Smooth muscle cell (in vitro differentiated cells): ENCODE measurements at regions not wholly inside any gene's neighbourhood (a gene's known extent, or its start where the extent isn't known, plus 50 kb on each side); places are given as distances from the start of the nearest gene placed in this dataset.

Source experiments
- DNase-seq: peaks from one replicate; lab custom pipeline; 2025; ENCODE audit not compliant: unreplicated experiment; lab: John Stamatoyannopoulos, UW
- H2AFZ ChIP-seq: fragments of 200-600 bp; sonication (generic); 2 replicates; pipeline ENCODE4 v1.6.0; 2016; ENCODE audit warnings: antibody characterized with exemption, low read depth, mild to moderate bottlenecking
- H3F3A ChIP-seq: fragments of 200-600 bp; sonication (generic); 2 replicates; pipeline ENCODE4 v1.6.0; 2017; ENCODE audit warnings: antibody characterized with exemption, low read depth
- H3K27ac ChIP-seq: fragments of 200-600 bp; sonication (generic); 2 replicates; pipeline ENCODE4 v1.5.1; 2016; ENCODE audit warnings: low read depth, mild to moderate bottlenecking
- H3K27me3 ChIP-seq: fragments of 200-600 bp; sonication (generic); 2 replicates; pipeline ENCODE4 v1.6.1; 2016; ENCODE audit warnings: low read depth, mild to moderate bottlenecking
- H3K36me3 ChIP-seq: fragments of 200-600 bp; sonication (generic); 2 replicates; pipeline ENCODE4 v1.5.1; 2016; ENCODE audit warnings: low read depth
- H3K4me1 ChIP-seq: fragments of 200-600 bp; sonication (generic); 2 replicates; pipeline ENCODE4 v1.5.1; 2016; ENCODE audit warnings: low read depth
- H3K4me2 ChIP-seq: fragments of 200-600 bp; sonication (generic); 2 replicates; pipeline ENCODE4 v1.6.0; 2016; ENCODE audit warnings: mild to moderate bottlenecking
- H3K4me3 ChIP-seq: fragments of 200-600 bp; sonication (generic); 2 replicates; pipeline ENCODE4 v1.5.1; 2016; ENCODE audit warnings: mild to moderate bottlenecking
- H3K79me2 ChIP-seq: fragments of 200-600 bp; sonication (generic); 2 replicates; pipeline ENCODE4 v1.6.0; 2016; ENCODE audit warnings: low read depth, mild to moderate bottlenecking
- H3K9ac ChIP-seq: fragments of 200-600 bp; sonication (generic); 2 replicates; pipeline ENCODE4 v1.6.0; 2016; ENCODE audit warnings: low read depth
- H3K9me3 ChIP-seq: fragments of 200-600 bp; sonication (generic); replicated peaks from 2 replicates; pipeline ENCODE4 v1.5.1; 2016; ENCODE audit warnings: low read depth
- H4K20me1 ChIP-seq: fragments of 200-600 bp; sonication (generic); 2 replicates; pipeline ENCODE4 v1.6.0; 2016; ENCODE audit warnings: low read depth
- WGBS: methylation state at CpG from one replicate; pipeline ENCODE4 v1.1.7; 2016; ENCODE audit warnings: low lambda C conversion rate; 5-methylcytosine and 5-hydroxymethylcytosine counted together
- TF ChIP-seq, protein P1 (sequence below): fragments of 200-600 bp; sonication (generic); IDR thresholded peaks from 2 replicates; pipeline ENCODE4 v1.5.1; 2017; ENCODE audit warnings: borderline replicate concordance, mild to moderate bottlenecking, antibody characterized with exemption; ENCODE audit not compliant: insufficient read depth, poor library complexity, severe bottlenecking

- 87% methylated on average over 16 of the region's 17 CpGs for WGBS
- Histone ChIP-seq H3K4me1 (peaks cover 41% of the 10 kb centered on the region), H3K36me3 (no peaks in the 10 kb centered on the region), H3K4me3 (no peak overlapping the region), H3K27me3 (no peaks in the 10 kb centered on the region), H3F3A (no peaks in the 10 kb centered on the region), H4K20me1 (no peaks in the 10 kb centered on the region), H3K79me2 (no peaks in the 10 kb centered on the region), H2AFZ (no peak overlapping the region), H3K9ac (no peak overlapping the region), H3K4me2 (no peak overlapping the region), H3K9me3 (no peaks in the 10 kb centered on the region), H3K27ac (no peak overlapping the region)
- DNase-seq = no peak
- TF ChIP-seq, protein P1, sequence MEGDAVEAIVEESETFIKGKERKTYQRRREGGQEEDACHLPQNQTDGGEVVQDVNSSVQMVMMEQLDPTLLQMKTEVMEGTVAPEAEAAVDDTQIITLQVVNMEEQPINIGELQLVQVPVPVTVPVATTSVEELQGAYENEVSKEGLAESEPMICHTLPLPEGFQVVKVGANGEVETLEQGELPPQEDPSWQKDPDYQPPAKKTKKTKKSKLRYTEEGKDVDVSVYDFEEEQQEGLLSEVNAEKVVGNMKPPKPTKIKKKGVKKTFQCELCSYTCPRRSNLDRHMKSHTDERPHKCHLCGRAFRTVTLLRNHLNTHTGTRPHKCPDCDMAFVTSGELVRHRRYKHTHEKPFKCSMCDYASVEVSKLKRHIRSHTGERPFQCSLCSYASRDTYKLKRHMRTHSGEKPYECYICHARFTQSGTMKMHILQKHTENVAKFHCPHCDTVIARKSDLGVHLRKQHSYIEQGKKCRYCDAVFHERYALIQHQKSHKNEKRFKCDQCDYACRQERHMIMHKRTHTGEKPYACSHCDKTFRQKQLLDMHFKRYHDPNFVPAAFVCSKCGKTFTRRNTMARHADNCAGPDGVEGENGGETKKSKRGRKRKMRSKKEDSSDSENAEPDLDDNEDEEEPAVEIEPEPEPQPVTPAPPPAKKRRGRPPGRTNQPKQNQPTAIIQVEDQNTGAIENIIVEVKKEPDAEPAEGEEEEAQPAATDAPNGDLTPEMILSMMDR = no peak
These were observed 61.1 kb downstream of the KCNF1 start for GRCh38 chr2:10972683-10973433.

DNA sequence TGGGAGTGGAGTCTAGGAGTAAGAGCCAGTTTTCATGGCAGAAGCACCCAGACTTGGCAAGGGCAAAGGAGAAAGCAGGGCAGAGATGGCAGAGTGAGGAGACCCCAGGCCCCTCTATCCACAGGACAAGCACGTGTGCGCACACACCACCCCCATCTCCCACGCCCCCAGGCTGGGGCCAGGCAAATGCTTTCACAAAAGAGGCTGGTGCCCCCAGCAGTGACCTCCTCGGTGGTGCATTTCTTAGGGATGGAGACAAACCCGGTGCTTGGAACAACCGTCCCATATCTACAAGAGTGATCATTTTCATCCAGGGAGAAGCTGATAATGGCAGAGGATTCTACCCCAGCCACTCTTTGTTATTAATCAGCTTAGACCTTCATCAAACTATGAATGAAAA is 62.0 kb downstream of the KCNF1 start:
- TF ChIP-seq, protein P1 = no peak
- H4K20me1 ChIP-seq = no peaks in the 10 kb centered on the region
- no peaks in the 10 kb centered on the region for H3F3A ChIP-seq
- H3K27ac ChIP-seq = no peak overlapping the region
- H3K9me3 ChIP-seq = no peaks in the 10 kb centered on the region
- DNase-seq = no peak
- H3K4me1 ChIP-seq = peaks cover 45% of the 10 kb centered on the region
- H3K9ac ChIP-seq = no peak overlapping the region
- no peaks in the 10 kb centered on the region for H3K36me3 ChIP-seq
- H3K4me3 ChIP-seq = no peak overlapping the region
- WGBS = 82% methylated on average over 6 of the region's 6 CpGs
- no peaks in the 10 kb centered on the region for H3K27me3 ChIP-seq
- no peaks in the 10 kb centered on the region for H3K79me2 ChIP-seq
- H2AFZ ChIP-seq = no peak overlapping the region
- H3K4me2 ChIP-seq = no peak overlapping the region

DNA sequence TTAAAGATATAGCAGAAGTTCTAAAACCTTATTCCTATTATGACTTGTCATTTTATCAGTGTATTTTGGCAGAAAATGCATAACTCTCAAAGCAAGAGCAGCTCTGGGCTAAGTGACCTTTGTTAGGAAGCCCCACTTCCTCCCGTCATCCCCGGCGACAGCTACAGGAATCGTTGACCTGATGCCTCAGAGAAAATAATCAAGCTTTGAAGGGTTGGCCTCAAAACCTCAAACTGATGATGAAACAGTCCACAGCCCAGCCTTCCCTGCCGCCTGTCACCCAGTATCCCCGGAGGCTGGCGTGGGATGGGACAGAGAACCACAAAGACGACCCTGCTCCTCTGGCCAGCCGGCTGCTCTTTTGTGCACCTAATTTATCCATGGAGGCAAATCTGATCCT is 65.3 kb downstream of the KCNF1 start:
- 10% methylated on average over 9 of the region's 9 CpGs for WGBS
- Histone ChIP-seq H3K9ac (no peak overlapping the region), H3K79me2 (no peaks in the 10 kb centered on the region), H3K27ac (peak overlapping the region; percentile 42), H3K9me3 (no peaks in the 10 kb centered on the region), H3K36me3 (no peaks in the 10 kb centered on the region), H3K27me3 (no peaks in the 10 kb centered on the region), H2AFZ (peak overlapping the region; percentile 84), H3K4me1 (peaks cover 38% of the 10 kb centered on the region), H3K4me2 (peak overlapping the region; percentile 77), H4K20me1 (no peaks in the 10 kb centered on the region), H3F3A (no peaks in the 10 kb centered on the region), H3K4me3 (no peak overlapping the region)
- no peak for DNase-seq
- TF ChIP-seq, protein P1 = no peak

DNA sequence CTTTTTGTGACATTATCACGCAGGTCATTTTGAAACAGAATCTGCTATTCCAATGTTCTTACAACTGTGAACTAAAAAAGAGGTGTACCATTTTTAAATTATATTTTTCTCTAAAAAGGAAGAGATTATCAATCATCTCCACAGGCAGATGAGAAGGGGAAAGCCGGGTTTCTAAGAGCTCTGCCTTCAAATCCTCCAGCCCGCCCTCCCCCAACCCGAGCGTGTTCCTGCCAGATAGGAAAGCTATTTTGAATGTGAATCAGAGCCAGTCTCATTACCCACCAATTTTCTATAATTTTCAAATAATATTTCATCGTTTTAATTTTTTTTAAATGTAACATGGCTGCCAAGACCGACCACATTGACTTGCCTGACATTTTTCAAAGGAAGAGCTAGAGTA is 65.9 kb downstream of the KCNF1 start:
- Histone ChIP-seq H3K4me3 (peak overlapping the region; percentile 12), H2AFZ (peak overlapping the region; percentile 84), H3K9ac (no peak overlapping the region), H3F3A (no peaks in the 10 kb centered on the region), H4K20me1 (no peaks in the 10 kb centered on the region), H3K4me1 (peaks cover 31% of the 10 kb centered on the region), H3K9me3 (no peaks in the 10 kb centered on the region), H3K27me3 (no peaks in the 10 kb centered on the region), H3K79me2 (no peaks in the 10 kb centered on the region), H3K27ac (peak overlapping the region; percentile 33), H3K36me3 (no peaks in the 10 kb centered on the region), H3K4me2 (peak overlapping the region; percentile 77)
- TF ChIP-seq, protein P1 = no peak
- no peak for DNase-seq
- 39% methylated on average over 7 of the region's 7 CpGs for WGBS
